GM12878 (cell line): ENCODE measurements at regions not wholly inside any gene's neighbourhood (a gene's known extent, or its start where the extent isn't known, plus 50 kb on each side); places are given as distances from the start of the nearest gene placed in this dataset.

Experiments used
- ATAC-seq: fragments of 200-7000 bp; cut with Tn5 transposase; 3 replicates; pipeline ENCODE4 v1.9.1; 2020; ENCODE audit warnings: mild to moderate bottlenecking, moderate library complexity
- BruUV-seq: library from RNA; stranded (reverse); fragments of 400-500 nt; replicated peaks from 2 replicates; lab custom pipeline; 2021; lab: Mats Ljungman, UMichigan
- CTCF ChIA-PET: fragments of 300-600 bp; sonication (Branson Sonifier 250); formaldehyde crosslinking; extraction: SDS; loops from one replicate; lab custom pipeline; 2021; ENCODE audit warnings: inconsistent platforms; lab: Yijun Ruan, JAX
- POLR2A ChIA-PET: fragments of 350-600 bp; formaldehyde crosslinking; extraction: SDS; loops from one replicate; lab custom pipeline; 2021; ENCODE audit warnings: inconsistent platforms; lab: Charles Lee
- RAD21 ChIA-PET: fragments of 300-600 bp; sonication (Branson Sonifier 250); formaldehyde crosslinking; loops from one replicate; lab custom pipeline; 2023; ENCODE audit warnings: antibody characterized with exemption; ENCODE audit not compliant: unreplicated experiment; lab: Charles Lee
- SMC1A ChIA-PET: fragments of 300-600 bp; sonication (Branson Sonifier 250); formaldehyde crosslinking; loops from one replicate; lab custom pipeline; 2023; ENCODE audit not compliant: unreplicated experiment, uncharacterized antibody; lab: Charles Lee
- DNase-seq: peaks from one replicate; pipeline ENCODE4 v3.0.0-alpha.2; 2011; ENCODE audit warnings: low read depth, low spot score
- FAIRE-seq: peaks from 3 replicates; lab custom pipeline; 2011; peaks lifted over from hg19 to GRCh38; lab: Jason Lieb, UNC
- H2AFZ ChIP-seq: 2 replicates; pipeline ENCODE4 v1.6.0; 2011; ENCODE audit warnings: low read depth, low read length, control low read depth; ENCODE audit not compliant: control insufficient read depth
- H3K27ac ChIP-seq: 2 replicates; pipeline ENCODE4 v1.5.1; 2011; ENCODE audit warnings: control low read depth; ENCODE audit not compliant: control insufficient read depth, insufficient read depth
- H3K27me3 ChIP-seq, 2 experiments: replicated peaks in 1 of 2; 2 replicates each; pipeline versions ENCODE4 v1.6.0 to v1.6.1; 2011; ENCODE audit warnings: low read length in 1 of 2; ENCODE audit not compliant: control insufficient read depth in 2 of 2, insufficient read depth in 2 of 2
- H3K36me3 ChIP-seq, 2 experiments: 2 replicates each; pipeline ENCODE4 v1.5.1; 2011; ENCODE audit warnings: low read length in 1 of 2; ENCODE audit not compliant: control insufficient read depth in 2 of 2, insufficient read depth in 2 of 2
- H3K4me1 ChIP-seq: 2 replicates; pipeline ENCODE4 v1.6.1; 2011; ENCODE audit warnings: mild to moderate bottlenecking, low read length, moderate library complexity, mixed read lengths; ENCODE audit not compliant: control insufficient read depth, insufficient read depth
- H3K4me2 ChIP-seq: 2 replicates; pipeline ENCODE4 v1.6.0; 2011; ENCODE audit warnings: control low read depth; ENCODE audit not compliant: control insufficient read depth, insufficient read depth
- H3K4me3 ChIP-seq: fragments of 200-600 bp; sonication (generic); 2 replicates; pipeline ENCODE4 v1.5.1; 2016
- H3K79me2 ChIP-seq: 2 replicates; pipeline ENCODE4 v1.6.0; 2011; ENCODE audit warnings: low read length; ENCODE audit not compliant: control insufficient read depth, insufficient read depth
- H3K9ac ChIP-seq: 2 replicates; pipeline ENCODE4 v1.8.0; 2011; ENCODE audit warnings: low read length, control low read depth, mixed read lengths; ENCODE audit not compliant: control insufficient read depth, insufficient read depth
- H3K9me3 ChIP-seq: replicated peaks from 3 replicates; pipeline ENCODE4 v1.5.1; 2011; ENCODE audit warnings: mild to moderate bottlenecking, low read length; ENCODE audit not compliant: control insufficient read depth, insufficient read depth
- H4K20me1 ChIP-seq: 2 replicates; pipeline ENCODE4 v1.6.0; 2011; ENCODE audit not compliant: control insufficient read depth, insufficient read depth
- HDAC2 ChIP-seq: fragments of 200-600 bp; sonication (generic); IDR thresholded peaks from 2 replicates; pipeline ENCODE4 v1.6.1; 2017
- IRF4 ChIP-seq: IDR thresholded peaks from 2 replicates; pipeline ENCODE4 v1.6.1; 2011; ENCODE audit warnings: low read depth, low read length
- MYB ChIP-seq: fragments of 150-350 bp; IDR thresholded peaks from 2 replicates; pipeline ENCODE4 v1.6.1; 2014; ENCODE audit warnings: mild to moderate bottlenecking, low read depth, low read length, borderline replicate concordance
- NBN ChIP-seq: fragments of 450-650 bp; IDR thresholded peaks from 2 replicates; pipeline ENCODE4 v1.6.1; 2016
- NFYA ChIP-seq: IDR thresholded peaks from 2 replicates; pipeline ENCODE4 v1.6.1; 2011; ENCODE audit warnings: low read depth, mild to moderate bottlenecking, low read length, improper control_type of control experiment, borderline replicate concordance
- PBX3 ChIP-seq: IDR thresholded peaks from 2 replicates; pipeline ENCODE4 v1.6.1; 2011; ENCODE audit warnings: mild to moderate bottlenecking, low read depth, low read length, moderate library complexity; ENCODE audit not compliant: insufficient replicate concordance
- POLR2AphosphoS2 ChIP-seq: IDR thresholded peaks from 2 replicates; pipeline ENCODE4 v1.6.1; 2011; ENCODE audit warnings: low read depth, mild to moderate bottlenecking, low read length, improper control_type of control experiment, moderate library complexity
- RAD21 ChIP-seq: IDR thresholded peaks from 2 replicates; pipeline ENCODE4 v1.6.1; 2011; ENCODE audit warnings: mild to moderate bottlenecking, low read depth, low read length, moderate library complexity; ENCODE audit not compliant: insufficient read depth
- RELA ChIP-seq: fragments of 450-650 bp; IDR thresholded peaks from 2 replicates; pipeline ENCODE4 v1.8.0; 2014; ENCODE audit warnings: borderline replicate concordance; ENCODE audit not compliant: partially characterized antibody
- RFX5 ChIP-seq: IDR thresholded peaks from 2 replicates; pipeline ENCODE4 v1.6.1; 2011; ENCODE audit warnings: low read depth, low read length, improper control_type of control experiment
- SRF ChIP-seq, 2 experiments: IDR thresholded peaks; 2 replicates each; pipeline ENCODE4 v1.6.1; 2011; ENCODE audit warnings: low read depth in 2 of 2, low read length in 2 of 2, mild to moderate bottlenecking in 1 of 2, moderate library complexity in 1 of 2
- TAF1 ChIP-seq: IDR thresholded peaks from 2 replicates; pipeline ENCODE4 v1.6.1; 2011; ENCODE audit warnings: mild to moderate bottlenecking, low read depth, low read length, borderline replicate concordance
- ZNF24 ChIP-seq: fragments of 450-650 bp; IDR thresholded peaks from 2 replicates; pipeline ENCODE4 v1.6.1; 2017; ENCODE audit warnings: antibody characterized with exemption, mild to moderate bottlenecking
- ZNF687 ChIP-seq: fragments of 450-650 bp; IDR thresholded peaks from 2 replicates; pipeline ENCODE4 v1.6.1; 2017; ENCODE audit warnings: mild to moderate bottlenecking, moderate library complexity
- WGBS: methylation state at CpG from one replicate; pipeline ENCODE4 v1.1.6; 2016; ENCODE audit warnings: low lambda C conversion rate; ENCODE audit not compliant: insufficient replicate concordance, insufficient coverage; ENCODE audit errors: missing lambda C conversion rate; 5-methylcytosine and 5-hydroxymethylcytosine counted together
- in situ Hi-C: fragments of 300-500 bp; cut with MboI; formaldehyde crosslinking; loops from 9 replicates; pipeline ENCODE4 v1.14.3; 2018; ENCODE audit warnings: mixed read lengths
- intact Hi-C: fragments of 100-400 bp; cut with micrococcal nuclease; formaldehyde crosslinking; loops from one replicate; pipeline ENCODE4 v1.14.2; 2022; ENCODE audit not compliant: unreplicated experiment

- POLR2A ChIA-PET: interaction anchor here (0.6 to 0.7 kb wide), 2 partner anchors 223 to 1441 kb away, joined by 3 to 5 read pairs; no protein-coding TSS in a partner anchor
- H3K4me1 ChIP-seq: 0 out of 2 replicates have a peak, but pooled peaks cover 7% of the 10 kb centered on the region
- H3K79me2 ChIP-seq: no peaks in the 10 kb centered on the region
- FAIRE-seq: no peak
- no peaks in the 10 kb centered on the region for H4K20me1 ChIP-seq
- H3K9me3 ChIP-seq: no peaks in the 10 kb centered on the region; the same call in 2 of the 3 replicates
- no peak overlapping the region for H3K4me2 ChIP-seq
- H3K36me3 ChIP-seq: no peaks in the 10 kb centered on the region
- 91% methylated on average over 3 of the region's 3 CpGs for WGBS
- CTCF ChIA-PET: interaction anchor here (1.6 kb wide), 1 partner anchor 111 kb away, joined by 4 read pairs; no protein-coding TSS in a partner anchor
- RAD21 ChIA-PET: no interaction called here
- H3K27me3 ChIP-seq: no peaks in the 10 kb centered on the region
- no peak for DNase-seq
- in situ Hi-C loops: no loop called here
- no peak overlapping the region for H3K4me3 ChIP-seq
- no peak overlapping the region for H3K27ac ChIP-seq
- TF ChIP-seq SRF (IDR thresholded peaks at IDR 0.05; ENCODE audit: low read depth in 2 of 2, low read length in 2 of 2): no peak
- ATAC-seq: no peak
- no peak overlapping the region for H2AFZ ChIP-seq
- no peak overlapping the region for H3K9ac ChIP-seq
- BruUV-seq: no TSS peak
- intact Hi-C loops: no loop called here
- SMC1A ChIA-PET: no interaction called here
Observed at GRCh38 chr3:31093606-31094005, 199.1 kb upstream of the GADL1 start.

- Histone ChIP-seq H3K36me3 (no peaks in the 10 kb centered on the region), H3K27me3 (no peaks in the 10 kb centered on the region), H3K4me2 (no peak overlapping the region), H3K9me3 (no peaks in the 10 kb centered on the region; the same call in 2 of the 3 replicates), H4K20me1 (no peaks in the 10 kb centered on the region), H3K79me2 (no peaks in the 10 kb centered on the region), H3K9ac (no peak overlapping the region), H2AFZ (no peak overlapping the region), H3K4me3 (no peak overlapping the region), H3K4me1 (0 out of 2 replicates have a peak, but pooled peaks cover 7% of the 10 kb centered on the region), H3K27ac (no peak overlapping the region)
- intact Hi-C loops: no loop called here
- ChIA-PET SMC1A (no interaction called here), RAD21 (no interaction called here), POLR2A (no interaction called here), CTCF (interaction anchor here (1.6 kb wide), 1 partner anchor 112 kb away, joined by 4 read pairs; no protein-coding TSS in a partner anchor)
- BruUV-seq: no TSS peak
- in situ Hi-C loops: no loop called here
- 61% methylated on average over 4 of the region's 4 CpGs for WGBS
- FAIRE-seq (no peak), DNase-seq (no peak), ATAC-seq (no peak)
- TF ChIP-seq TAF1: no peak
- no peak for TF ChIP-seq NBN
- TF ChIP-seq MYB: no peak
- no peak for TF ChIP-seq IRF4
- TF ChIP-seq NFYA: no peak
- no peak for TF ChIP-seq PBX3
- no peak for TF ChIP-seq RAD21
- TF ChIP-seq ZNF687: no peak
- TF ChIP-seq ZNF24: no peak
- TF ChIP-seq POLR2AphosphoS2: no peak
- no peak for TF ChIP-seq RFX5
- no peak for TF ChIP-seq HDAC2
- no peak for TF ChIP-seq RELA
Observed at GRCh38 chr3:31094048-31094447, 199.6 kb upstream of the GADL1 start.
